Dedifferentiated amniotic fluid mesenchymal stem cell (primary cell): ENCODE measurements at regions not wholly inside any gene's neighbourhood (a gene's known extent, or its start where the extent isn't known, plus 50 kb on each side); places are given as distances from the start of the nearest gene placed in this dataset.
"Not testable (repeated sequence)": the region's sequence is repeated elsewhere in the genome, so short reads cannot be mapped to it uniquely, and the experiment has no call there.

Experiments used
- DNase-seq: peaks from one replicate; pipeline ENCODE4 v3.0.0-alpha.2; 2016; ENCODE audit errors: extremely low spot score

- not testable (repeated sequence) for DNase-seq
Observed at GRCh38 chr6:114805426-114805825, 462.6 kb upstream of the HS3ST5 start.

GRCh38 chr6:114796576-114796975 is 453.8 kb upstream of the HS3ST5 start:
- no peak for DNase-seq

- DNase-seq: no peak
Observed at GRCh38 chr6:114793428-114793827, 450.6 kb upstream of the HS3ST5 start.

GRCh38 chr6:114785235-114786127 is 442.7 kb upstream of the HS3ST5 start:
- DNase-seq: peak; percentile 43

GRCh38 chr6:114783783-114784182 is 441.0 kb upstream of the HS3ST5 start:
- no peak for DNase-seq

- no peak for DNase-seq
Observed at GRCh38 chr6:114783083-114783482, 440.3 kb upstream of the HS3ST5 start.

GRCh38 chr6:114764866-114765265 is 422.0 kb upstream of the HS3ST5 start:
- DNase-seq: no peak

- DNase-seq: no peak
Observed at GRCh38 chr6:114762145-114762544, 419.3 kb upstream of the HS3ST5 start.

GRCh38 chr6:114747995-114748625 is 405.3 kb upstream of the HS3ST5 start:
- DNase-seq: peak; percentile 79

GRCh38 chr6:114740547-114740946 is 397.7 kb upstream of the HS3ST5 start:
- DNase-seq: no peak

- DNase-seq: no peak
Observed at GRCh38 chr6:114739656-114740055, 396.8 kb upstream of the HS3ST5 start.

- peak; percentile 53 for DNase-seq
Observed at GRCh38 chr6:114735025-114735735, 392.4 kb upstream of the HS3ST5 start.

GRCh38 chr6:114733596-114733995 is 390.8 kb upstream of the HS3ST5 start:
- no peak for DNase-seq

GRCh38 chr6:114718716-114719270 is 376.0 kb upstream of the HS3ST5 start:
- no peak for DNase-seq

- no peak for DNase-seq
Observed at GRCh38 chr6:114718186-114718585, 375.4 kb upstream of the HS3ST5 start.

GRCh38 chr6:114714836-114715507 is 372.1 kb upstream of the HS3ST5 start:
- no peak for DNase-seq

GRCh38 chr6:114713690-114714089 is 370.9 kb upstream of the HS3ST5 start:
- no peak for DNase-seq

- no peak for DNase-seq
Observed at GRCh38 chr6:114712129-114712662, 369.4 kb upstream of the HS3ST5 start.

GRCh38 chr6:114707081-114707620 is 364.3 kb upstream of the HS3ST5 start:
- peak; percentile 37 for DNase-seq

GRCh38 chr6:114690625-114691024 is 347.8 kb upstream of the HS3ST5 start:
- DNase-seq: no peak

GRCh38 chr6:114659513-114659912 is 316.7 kb upstream of the HS3ST5 start:
- no peak for DNase-seq
